GM12878 (cell line): ENCODE measurements at regions not wholly inside any gene's neighbourhood (a gene's known extent, or its start where the extent isn't known, plus 50 kb on each side); places are given as distances from the start of the nearest gene placed in this dataset.

Experiments
- ATF2 ChIP-seq: IDR thresholded peaks from 2 replicates; pipeline ENCODE4 v1.6.1; 2012; ENCODE audit warnings: low read length, inconsistent platforms
- BCL11A ChIP-seq: IDR thresholded peaks from 2 replicates; pipeline ENCODE4 v1.6.1; 2011; ENCODE audit warnings: low read depth, low read length
- CHD1 ChIP-seq: IDR thresholded peaks from 2 replicates; pipeline ENCODE4 v1.6.1; 2012; ENCODE audit warnings: low read depth, low read length, improper control_type of control experiment
- CHD4 ChIP-seq: fragments of 200-600 bp; sonication (generic); IDR thresholded peaks from 2 replicates; pipeline ENCODE4 v1.6.1; 2016; ENCODE audit warnings: mild to moderate bottlenecking
- CUX1 ChIP-seq: IDR thresholded peaks from 2 replicates; pipeline ENCODE4 v1.6.1; 2012; ENCODE audit warnings: improper control_type of control experiment, low read depth, low read length; ENCODE audit not compliant: insufficient replicate concordance
- HDAC2 ChIP-seq: fragments of 200-600 bp; sonication (generic); IDR thresholded peaks from 2 replicates; pipeline ENCODE4 v1.6.1; 2017
- JUND ChIP-seq: IDR thresholded peaks from 2 replicates; pipeline ENCODE4 v1.6.1; 2012; ENCODE audit warnings: low read depth, mild to moderate bottlenecking, low read length, improper control_type of control experiment, moderate library complexity
- KLF5 ChIP-seq: fragments of 450-650 bp; IDR thresholded peaks from 2 replicates; pipeline ENCODE4 v1.6.1; 2014; ENCODE audit warnings: mild to moderate bottlenecking; ENCODE audit not compliant: partially characterized antibody
- LARP7 ChIP-seq: fragments of 450-650 bp; IDR thresholded peaks from 2 replicates; pipeline ENCODE4 v1.6.1; 2017; ENCODE audit warnings: mild to moderate bottlenecking
- MLLT1 ChIP-seq: fragments of 450-650 bp; IDR thresholded peaks from 2 replicates; pipeline ENCODE4 v1.6.1; 2016; ENCODE audit warnings: mild to moderate bottlenecking
- POLR2AphosphoS2 ChIP-seq: IDR thresholded peaks from 2 replicates; pipeline ENCODE4 v1.6.1; 2011; ENCODE audit warnings: low read depth, mild to moderate bottlenecking, low read length, improper control_type of control experiment, moderate library complexity
- POU2F2 ChIP-seq: IDR thresholded peaks from 3 replicates; pipeline ENCODE4 v1.6.1; 2011; ENCODE audit warnings: low read depth, mild to moderate bottlenecking, low read length, borderline replicate concordance
- RBBP5 ChIP-seq: fragments of 200-600 bp; sonication (generic); conservative IDR thresholded peaks from 2 replicates; pipeline ENCODE4 v1.6.1; 2016
- REST ChIP-seq: IDR thresholded peaks from 2 replicates; pipeline ENCODE4 v1.6.1; 2012; ENCODE audit warnings: mild to moderate bottlenecking, low read depth, low read length
- SMARCA5 ChIP-seq: fragments of 450-650 bp; IDR thresholded peaks from 2 replicates; pipeline ENCODE4 v1.6.1; 2017; ENCODE audit warnings: mild to moderate bottlenecking
- ZNF384 ChIP-seq: IDR thresholded peaks from 2 replicates; pipeline ENCODE4 v1.6.1; 2012; ENCODE audit warnings: low read depth, mild to moderate bottlenecking, low read length, improper control_type of control experiment, borderline replicate concordance
- TF ChIP-seq, protein P1 (sequence below): fragments of 150-350 bp; IDR thresholded peaks from 2 replicates; pipeline ENCODE4 v1.6.1; 2014; ENCODE audit warnings: mild to moderate bottlenecking, low read depth, low read length
- TF ChIP-seq, protein P2 (sequence below): IDR thresholded peaks from 2 replicates; pipeline ENCODE4 v1.6.1; 2011; ENCODE audit warnings: borderline replicate concordance, low read depth, mild to moderate bottlenecking, moderate library complexity, mixed read lengths, low read length; ENCODE audit not compliant: insufficient read depth; ENCODE audit errors: extremely low read length

GRCh38 chr4:32569861-32570260 is 1849.7 kb downstream of the PCDH7 start (continued):
- TF ChIP-seq HDAC2 (no peak), SMARCA5 (no peak; the same call in 1 of the 2 replicates), LARP7 (no peak), RBBP5 (no peak), JUND (no peak), POU2F2 (no peak), ZNF384 (no peak), ATF2 (no peak), BCL11A (peak; percentile 15; the same call in 1 of the 2 replicates), CUX1 (no peak), KLF5 (no peak), CHD1 (no peak), CHD4 (no peak), REST (no peak), POLR2AphosphoS2 (no peak), MLLT1 (no peak)
- TF ChIP-seq, protein P1, sequence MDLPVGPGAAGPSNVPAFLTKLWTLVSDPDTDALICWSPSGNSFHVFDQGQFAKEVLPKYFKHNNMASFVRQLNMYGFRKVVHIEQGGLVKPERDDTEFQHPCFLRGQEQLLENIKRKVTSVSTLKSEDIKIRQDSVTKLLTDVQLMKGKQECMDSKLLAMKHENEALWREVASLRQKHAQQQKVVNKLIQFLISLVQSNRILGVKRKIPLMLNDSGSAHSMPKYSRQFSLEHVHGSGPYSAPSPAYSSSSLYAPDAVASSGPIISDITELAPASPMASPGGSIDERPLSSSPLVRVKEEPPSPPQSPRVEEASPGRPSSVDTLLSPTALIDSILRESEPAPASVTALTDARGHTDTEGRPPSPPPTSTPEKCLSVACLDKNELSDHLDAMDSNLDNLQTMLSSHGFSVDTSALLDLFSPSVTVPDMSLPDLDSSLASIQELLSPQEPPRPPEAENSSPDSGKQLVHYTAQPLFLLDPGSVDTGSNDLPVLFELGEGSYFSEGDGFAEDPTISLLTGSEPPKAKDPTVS, result no peak
- TF ChIP-seq, protein P2, sequence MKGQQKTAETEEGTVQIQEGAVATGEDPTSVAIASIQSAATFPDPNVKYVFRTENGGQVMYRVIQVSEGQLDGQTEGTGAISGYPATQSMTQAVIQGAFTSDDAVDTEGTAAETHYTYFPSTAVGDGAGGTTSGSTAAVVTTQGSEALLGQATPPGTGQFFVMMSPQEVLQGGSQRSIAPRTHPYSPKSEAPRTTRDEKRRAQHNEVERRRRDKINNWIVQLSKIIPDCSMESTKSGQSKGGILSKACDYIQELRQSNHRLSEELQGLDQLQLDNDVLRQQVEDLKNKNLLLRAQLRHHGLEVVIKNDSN, result no peak
